Endothelial cell of umbilical vein (primary cell): ENCODE measurements at regions not wholly inside any gene's neighbourhood (a gene's known extent, or its start where the extent isn't known, plus 50 kb on each side); places are given as distances from the start of the nearest gene placed in this dataset.
"Not testable (repeated sequence)": the region's sequence is repeated elsewhere in the genome, so short reads cannot be mapped to it uniquely, and the experiment has no call there.

Experiments
- BruUV-seq: library from RNA; stranded (reverse); fragments of 400-500 nt; replicated peaks from 2 replicates; lab custom pipeline; 2021; lab: Mats Ljungman, UMichigan
- CTCF ChIA-PET: fragments of 300-600, 350-600 bp; sonication (Branson Sonifier 250); formaldehyde crosslinking; loops from one replicate; lab custom pipeline; 2021; ENCODE audit warnings: antibody characterized with exemption, inconsistent platforms; lab: Charles Lee
- POLR2A ChIA-PET: fragments of 300-600, 350-600 bp; sonication (Branson Sonifier 250); formaldehyde crosslinking; loops from one replicate; lab custom pipeline; 2021; ENCODE audit warnings: antibody characterized with exemption, inconsistent platforms; lab: Charles Lee
- DNase-seq: peaks from one replicate; pipeline ENCODE4 v3.0.0-alpha.2; 2011; ENCODE audit warnings: low read depth, low spot score
- FAIRE-seq: peaks from 2 replicates; lab custom pipeline; 2011; peaks lifted over from hg19 to GRCh38; lab: Jason Lieb, UNC
- H2AFZ ChIP-seq: 2 replicates; pipeline ENCODE4 v1.6.0; 2012; ENCODE audit warnings: low read depth, low read length, control low read depth, inconsistent platforms
- H3K27ac ChIP-seq: 2 replicates; pipeline ENCODE4 v1.5.1; 2011; ENCODE audit warnings: low read depth, mild to moderate bottlenecking, control low read depth, low read length, moderate library complexity; ENCODE audit not compliant: insufficient read depth
- H3K27me3 ChIP-seq, 2 experiments: 2 replicates each; pipeline versions ENCODE4 v1.6.0 to v1.6.1; 2011; ENCODE audit warnings: low read length in 2 of 2, mixed read lengths in 1 of 2; ENCODE audit not compliant: control insufficient read depth in 2 of 2, insufficient read depth in 2 of 2
- H3K36me3 ChIP-seq, 2 experiments: 2 replicates in 1 of 2; 3 replicates in 1 of 2; pipeline ENCODE4 v1.5.1; 2011; ENCODE audit warnings: low read length in 2 of 2, mild to moderate bottlenecking in 1 of 2, moderate library complexity in 1 of 2; ENCODE audit not compliant: control insufficient read depth in 2 of 2, insufficient read depth in 2 of 2; ENCODE audit errors: extremely low read depth in 1 of 2
- H3K4me1 ChIP-seq: 3 replicates; pipeline ENCODE4 v1.5.1; 2011; ENCODE audit warnings: mild to moderate bottlenecking, low read length; ENCODE audit not compliant: control insufficient read depth, insufficient read depth; ENCODE audit errors: extremely low read depth
- H3K4me2 ChIP-seq: 2 replicates; pipeline ENCODE4 v1.6.1; 2011; ENCODE audit warnings: low read length, control low read depth, mixed read lengths; ENCODE audit not compliant: insufficient read depth
- H3K4me3 ChIP-seq, 3 experiments: fragments of 200-600 bp in 1 of 3; sonication (generic), shearing (Covaris generic) in 1 of 3; replicated peaks in 1 of 3; 2 replicates each; pipeline ENCODE4 v1.5.1; 2011 to 2016; ENCODE audit warnings: control low read depth in 3 of 3, low read length in 3 of 3, mild to moderate bottlenecking in 2 of 3, inconsistent platforms in 1 of 3, low read depth in 1 of 3, moderate library complexity in 1 of 3; ENCODE audit not compliant: insufficient read depth in 1 of 3
- H3K79me2 ChIP-seq: 2 replicates; pipeline ENCODE4 v1.6.0; 2012; ENCODE audit warnings: low read length, inconsistent platforms; ENCODE audit not compliant: control insufficient read depth, insufficient read depth
- H3K9ac ChIP-seq: replicated peaks from 2 replicates; pipeline ENCODE3; 2011; ENCODE audit warnings: low read length, control low read depth; ENCODE audit not compliant: insufficient read depth; ENCODE audit errors: extremely low read depth
- H3K9me1 ChIP-seq: replicated peaks from 3 replicates; pipeline ENCODE4 v1.6.0; 2011; ENCODE audit warnings: mild to moderate bottlenecking, low read length; ENCODE audit not compliant: control insufficient read depth, insufficient read depth; ENCODE audit errors: extremely low read depth
- H3K9me3 ChIP-seq: replicated peaks from 2 replicates; pipeline ENCODE4 v1.5.1; 2012; ENCODE audit warnings: low read length, inconsistent platforms; ENCODE audit not compliant: control insufficient read depth, insufficient read depth
- H4K20me1 ChIP-seq: replicated peaks from 2 replicates; pipeline ENCODE3; 2011; ENCODE audit warnings: mild to moderate bottlenecking, low read length; ENCODE audit not compliant: control insufficient read depth, insufficient read depth; ENCODE audit errors: extremely low read depth
- CTCF ChIP-seq, 2 donors: IDR thresholded peaks; 1 replicate in 1 of 2; 2 replicates in 1 of 2; pipeline ENCODE4 v1.5.1; 2011; ENCODE audit warnings: low read length in 2 of 2, mild to moderate bottlenecking in 2 of 2, moderate library complexity in 2 of 2, control low read depth in 1 of 2, inconsistent platforms in 1 of 2, low read depth in 1 of 2; ENCODE audit not compliant: insufficient read depth in 1 of 2; ENCODE audit errors: extremely low read depth in 1 of 2
- EZH2 ChIP-seq: IDR thresholded peaks from 2 replicates; pipeline ENCODE4 v1.6.1; 2012; ENCODE audit warnings: borderline replicate concordance, low read depth, mild to moderate bottlenecking, moderate library complexity, low read length, inconsistent platforms; ENCODE audit not compliant: severe bottlenecking
- FOS ChIP-seq: IDR thresholded peaks from 2 replicates; pipeline ENCODE4 v1.6.1; 2011; ENCODE audit warnings: mild to moderate bottlenecking, low read length, moderate library complexity, borderline replicate concordance; ENCODE audit not compliant: insufficient read depth
- GATA2 ChIP-seq: IDR thresholded peaks from 2 replicates; pipeline ENCODE4 v1.7.0; 2011; ENCODE audit warnings: low read depth, mild to moderate bottlenecking, moderate library complexity, mixed read lengths, low read length; ENCODE audit not compliant: insufficient read length, insufficient read depth
- JUN ChIP-seq: IDR thresholded peaks from 2 replicates; pipeline ENCODE4 v1.6.1; 2011; ENCODE audit warnings: borderline replicate concordance, low read depth; ENCODE audit not compliant: insufficient read length, insufficient read depth
- MAX ChIP-seq: IDR thresholded peaks from 2 replicates; pipeline ENCODE4 v1.6.1; 2011; ENCODE audit not compliant: insufficient read depth, insufficient read length
- MYC ChIP-seq: IDR thresholded peaks from one replicate; pipeline ENCODE4 v1.6.1; 2011; ENCODE audit warnings: mild to moderate bottlenecking, low read depth, low read length
- POLR2A ChIP-seq: IDR thresholded peaks from 2 replicates; pipeline ENCODE4 v1.6.1; 2012; ENCODE audit warnings: low read depth, mild to moderate bottlenecking, control low read depth, low read length
- POLR2AphosphoS5 ChIP-seq: IDR thresholded peaks from 2 replicates; pipeline ENCODE4 v1.6.1; 2012; ENCODE audit warnings: low read depth, mild to moderate bottlenecking, control low read depth, low read length, moderate library complexity; ENCODE audit not compliant: insufficient read depth
- dilution Hi-C: fragments of 300-500 bp; cut with MboI; formaldehyde crosslinking; loops from one replicate; pipeline ENCODE4 v1.15.0; 2019; ENCODE audit warnings: low sequenced_read_pairs; ENCODE audit not compliant: extremely low pct_ligation_motif_present
- intact Hi-C: fragments of 100-400 bp; cut with micrococcal nuclease; formaldehyde crosslinking; loops from one replicate; pipeline ENCODE4 v1.10.0; 2022

- Histone ChIP-seq H3K4me2 (no peak overlapping the region), H3K4me3 (no peak overlapping the region), H3K27me3 (no peaks in the 10 kb centered on the region), H3K27ac (no peak overlapping the region), H3K9me3 (no peaks in the 10 kb centered on the region), H3K36me3 (no peaks in the 10 kb centered on the region), H3K79me2 (no peaks in the 10 kb centered on the region), H3K4me1 (no peaks in the 10 kb centered on the region), H3K9ac (no peak overlapping the region), H4K20me1 (no peaks in the 10 kb centered on the region), H3K9me1 (no peaks in the 10 kb centered on the region), H2AFZ (no peak overlapping the region)
- no peak for DNase-seq
- intact Hi-C loops = no loop called here
- CTCF ChIA-PET = no interaction called here
- POLR2A ChIA-PET = no interaction called here
- dilution Hi-C loops = no loop called here
- no TSS peak for BruUV-seq
- FAIRE-seq = no peak
- TF ChIP-seq POLR2AphosphoS5 (no peak), FOS (no peak), CTCF (IDR thresholded peaks at IDR 0.05; ENCODE audit: extremely low read depth in 1 of 2, insufficient read depth in 1 of 2, low read depth in 1 of 2, low read length in 2 of 2) (no peak), EZH2 (no peak), GATA2 (no peak), JUN (no peak), MAX (no peak), MYC (no peak), POLR2A (no peak)
Observed at GRCh38 chr2:130286983-130287655, 55.6 kb upstream of the IMP4 start.

GRCh38 chr2:130283341-130283869 is 59.3 kb upstream of the IMP4 start:
- FAIRE-seq, dilution Hi-C loops, H3K36me3 ChIP-seq, H3K79me2 ChIP-seq, H3K4me3 ChIP-seq, H3K4me2 ChIP-seq, DNase-seq, H3K9me1 ChIP-seq, H3K9ac ChIP-seq, H4K20me1 ChIP-seq, H3K9me3 ChIP-seq, H3K27me3 ChIP-seq, POLR2A ChIA-PET, H2AFZ ChIP-seq, H3K27ac ChIP-seq, intact Hi-C loops, H3K4me1 ChIP-seq, CTCF ChIA-PET, BruUV-seq: not testable (repeated sequence)

GRCh38 chr2:130279551-130279950 is 63.1 kb upstream of the IMP4 start:
- FAIRE-seq, H3K9me1 ChIP-seq, H4K20me1 ChIP-seq, DNase-seq, H3K4me3 ChIP-seq, H3K4me2 ChIP-seq, H3K9me3 ChIP-seq, dilution Hi-C loops, H3K9ac ChIP-seq, CTCF ChIA-PET, H3K36me3 ChIP-seq, H2AFZ ChIP-seq, H3K27ac ChIP-seq, H3K27me3 ChIP-seq, POLR2A ChIA-PET, H3K79me2 ChIP-seq, BruUV-seq, intact Hi-C loops, H3K4me1 ChIP-seq: not testable (repeated sequence)
